GM23248 (cell line): ENCODE measurements at regions not wholly inside any gene's neighbourhood (a gene's known extent, or its start where the extent isn't known, plus 50 kb on each side); places are given as distances from the start of the nearest gene placed in this dataset.

Experiments used
- DNase-seq: peaks from one replicate; pipeline ENCODE4 v3.0.0-alpha.2; 2015
- H2AFZ ChIP-seq: fragments of 200-600 bp; sonication (generic); 2 replicates; pipeline ENCODE4 v1.6.1; 2016; ENCODE audit warnings: antibody characterized with exemption
- H3F3A ChIP-seq: fragments of 200-600 bp; sonication (generic); 2 replicates; pipeline ENCODE4 v1.6.1; 2016; ENCODE audit warnings: mild to moderate bottlenecking, antibody characterized with exemption, mixed run types; ENCODE audit not compliant: insufficient read depth
- H3K27ac ChIP-seq: fragments of 200-600 bp; sonication (generic); 2 replicates; pipeline ENCODE4 v1.5.1; 2016; ENCODE audit warnings: mild to moderate bottlenecking
- H3K27me3 ChIP-seq: fragments of 200-600 bp; sonication (generic); replicated peaks from 2 replicates; pipeline ENCODE4 v1.6.1; 2016; ENCODE audit warnings: mild to moderate bottlenecking; ENCODE audit not compliant: insufficient read depth
- H3K36me3 ChIP-seq: fragments of 200-600 bp; sonication (generic); 2 replicates; pipeline ENCODE4 v1.6.1; 2016; ENCODE audit warnings: low read depth, mild to moderate bottlenecking
- H3K4me1 ChIP-seq: fragments of 200-600 bp; sonication (generic); 2 replicates; pipeline ENCODE4 v1.6.1; 2016; ENCODE audit warnings: mild to moderate bottlenecking; ENCODE audit not compliant: insufficient read depth
- H3K4me2 ChIP-seq: fragments of 200-600 bp; sonication (generic); one replicate; pipeline ENCODE4 v1.6.1; 2016; ENCODE audit warnings: mild to moderate bottlenecking; ENCODE audit not compliant: unreplicated experiment
- H3K4me3 ChIP-seq: fragments of 200-600 bp; sonication (generic); 2 replicates; pipeline ENCODE4 v1.5.1; 2016; ENCODE audit warnings: mild to moderate bottlenecking
- H3K79me2 ChIP-seq: fragments of 200-600 bp; sonication (generic); 2 replicates; pipeline ENCODE4 v1.6.1; 2016; ENCODE audit warnings: mild to moderate bottlenecking; ENCODE audit not compliant: insufficient read depth
- H3K9ac ChIP-seq: fragments of 200-600 bp; sonication (generic); 2 replicates; pipeline ENCODE4 v1.6.1; 2016; ENCODE audit warnings: mild to moderate bottlenecking
- H3K9me2 ChIP-seq: fragments of 200-600 bp; sonication (generic); 2 replicates; pipeline ENCODE4 v1.6.1; 2016; ENCODE audit warnings: mixed run types, mild to moderate bottlenecking, moderate library complexity; ENCODE audit not compliant: insufficient read depth
- H3K9me3 ChIP-seq: fragments of 200-600 bp; sonication (generic); one replicate; pipeline ENCODE4 v1.6.1; 2017; ENCODE audit warnings: low read depth
- H4K20me1 ChIP-seq: fragments of 200-600 bp; sonication (generic); 2 replicates; pipeline ENCODE4 v1.6.0; 2016; ENCODE audit not compliant: insufficient read depth
- EZH2 ChIP-seq: fragments of 200-600 bp; sonication (generic); IDR thresholded peaks from 2 replicates; pipeline ENCODE4 v1.6.1; 2018; ENCODE audit warnings: antibody characterized with exemption, mild to moderate bottlenecking; ENCODE audit not compliant: insufficient read depth, poor library complexity, severe bottlenecking
- EZH2phosphoT487 ChIP-seq: fragments of 200-600 bp; sonication (generic); IDR thresholded peaks from 2 replicates; pipeline ENCODE4 v1.6.1; 2018; ENCODE audit warnings: antibody characterized with exemption, moderate library complexity, mild to moderate bottlenecking, low read depth; ENCODE audit not compliant: insufficient read depth
- WGBS, 2 experiments: methylation state at CpG; one replicate each; pipeline ENCODE4 v1.1.6; 2015 to 2017; ENCODE audit warnings: low lambda C conversion rate in 2 of 2, low coverage in 1 of 2; ENCODE audit errors: missing lambda C conversion rate in 2 of 2; 5-methylcytosine and 5-hydroxymethylcytosine counted together
- in situ Hi-C: fragments of 300-500 bp; cut with MboI; formaldehyde crosslinking; loops from 2 replicates; pipeline ENCODE4 v1.15.0; 2020

- Histone ChIP-seq H2AFZ (no peak overlapping the region), H3K27me3 (no peaks in the 10 kb centered on the region), H3K36me3 (no peaks in the 10 kb centered on the region), H3K27ac (no peak overlapping the region), H3K4me1 (peaks cover 7% of the 10 kb centered on the region; the same call in 1 of the 2 replicates), H4K20me1 (no peaks in the 10 kb centered on the region), H3K79me2 (no peaks in the 10 kb centered on the region), H3K9me3 (no peaks in the 10 kb centered on the region), H3K9me2 (no peaks in the 10 kb centered on the region), H3F3A (no peaks in the 10 kb centered on the region), H3K9ac (no peak overlapping the region), H3K4me3 (no peak overlapping the region), H3K4me2 (no peak overlapping the region)
- DNase-seq: no peak
- in situ Hi-C loops: no loop called here
- TF ChIP-seq EZH2phosphoT487: no peak
- TF ChIP-seq EZH2: no peak
These were observed 452.9 kb downstream of the TMEM135 start for GRCh38 chr11:87490671-87491070.

DNA sequence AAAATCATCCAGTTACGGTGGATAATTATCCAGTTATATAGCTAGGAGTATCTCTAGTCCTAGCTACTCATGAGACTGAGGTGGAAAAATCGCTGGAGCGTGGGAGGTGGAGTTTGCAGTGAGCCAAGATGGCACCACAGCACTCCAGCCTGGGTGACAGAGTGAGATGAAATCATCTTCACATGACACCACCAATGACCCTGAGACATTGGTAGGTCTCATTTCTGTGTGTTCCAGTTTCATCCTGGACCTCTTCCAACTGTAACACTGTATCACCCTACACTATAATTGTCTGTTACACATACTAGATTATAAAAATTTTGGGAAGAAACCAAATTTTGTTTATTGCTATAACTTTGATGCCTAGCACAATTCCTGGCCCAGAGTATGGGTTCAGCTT is 446.8 kb downstream of the TMEM135 start:
- H3K4me3 ChIP-seq: no peak overlapping the region
- H3K27ac ChIP-seq: no peak overlapping the region
- H4K20me1 ChIP-seq: no peaks in the 10 kb centered on the region
- no peak overlapping the region for H2AFZ ChIP-seq
- DNase-seq: no peak
- in situ Hi-C loops: no loop called here
- H3K9me3 ChIP-seq: no peaks in the 10 kb centered on the region
- no peak overlapping the region for H3K9ac ChIP-seq
- TF ChIP-seq EZH2 (no peak), EZH2phosphoT487 (no peak)
- H3K9me2 ChIP-seq: no peaks in the 10 kb centered on the region
- 83 to 89% methylated on average over 3 of the region's 3 CpGs for WGBS, 2 experiments
- no peaks in the 10 kb centered on the region for H3F3A ChIP-seq
- no peaks in the 10 kb centered on the region for H3K36me3 ChIP-seq
- no peak overlapping the region for H3K4me2 ChIP-seq
- H3K27me3 ChIP-seq: no peaks in the 10 kb centered on the region
- H3K79me2 ChIP-seq: no peaks in the 10 kb centered on the region
- no peaks in the 10 kb centered on the region for H3K4me1 ChIP-seq

- TF ChIP-seq EZH2phosphoT487: no peak
- no peak for TF ChIP-seq EZH2
- Histone ChIP-seq H3K36me3 (no peaks in the 10 kb centered on the region), H3F3A (peaks cover 16% of the 10 kb centered on the region), H3K27me3 (no peaks in the 10 kb centered on the region), H3K4me3 (no peak overlapping the region), H2AFZ (no peak overlapping the region), H3K9me2 (no peaks in the 10 kb centered on the region), H3K27ac (no peak overlapping the region), H4K20me1 (no peaks in the 10 kb centered on the region), H3K4me2 (no peak overlapping the region), H3K4me1 (peaks cover 18% of the 10 kb centered on the region), H3K79me2 (no peaks in the 10 kb centered on the region), H3K9me3 (no peaks in the 10 kb centered on the region), H3K9ac (no peak overlapping the region)
- WGBS, 2 experiments: 29 to 36% methylated on average over 2 of the region's 2 CpGs
- DNase-seq: no peak
- in situ Hi-C loops: no loop called here
These were observed 439.6 kb downstream of the TMEM135 start for GRCh38 chr11:87477321-87477720.

- Histone ChIP-seq H4K20me1 (no peaks in the 10 kb centered on the region), H3K27ac (peak overlapping the region; percentile 56), H3K9me2 (no peaks in the 10 kb centered on the region), H3K27me3 (no peaks in the 10 kb centered on the region), H3K4me3 (no peak overlapping the region), H3F3A (peaks cover 25% of the 10 kb centered on the region), H3K36me3 (no peaks in the 10 kb centered on the region), H3K9me3 (no peaks in the 10 kb centered on the region), H2AFZ (no peak overlapping the region), H3K79me2 (no peaks in the 10 kb centered on the region), H3K4me1 (peaks cover 27% of the 10 kb centered on the region), H3K4me2 (peak overlapping the region; percentile 41), H3K9ac (no peak overlapping the region)
- WGBS, 2 experiments: 17 to 27% methylated on average over 1 of the region's 1 CpG
- peak; percentile 93 for DNase-seq
- TF ChIP-seq EZH2 (no peak), EZH2phosphoT487 (no peak)
- in situ Hi-C loops: loop anchor here (25.0 kb wide), 2 partner anchors 539 to 1064 kb away; no protein-coding TSS in a partner anchor
These were observed 435.4 kb downstream of the TMEM135 start for GRCh38 chr11:87473174-87473573.

GRCh38 chr11:87466223-87466622 is 428.5 kb downstream of the TMEM135 start:
- no peak for TF ChIP-seq EZH2phosphoT487
- TF ChIP-seq EZH2: no peak
- peaks cover 11% of the 10 kb centered on the region for H3K4me1 ChIP-seq
- H4K20me1 ChIP-seq: no peaks in the 10 kb centered on the region
- H3F3A ChIP-seq: 0 out of 2 replicates have a peak, but pooled peaks cover 7% of the 10 kb centered on the region
- H3K4me2 ChIP-seq: no peak overlapping the region
- in situ Hi-C loops: loop anchor here (25.0 kb wide), 2 partner anchors 546 to 1071 kb away; no protein-coding TSS in a partner anchor
- peak overlapping the region; percentile 28; the same call in 1 of the 2 replicates for H2AFZ ChIP-seq
- H3K27me3 ChIP-seq: no peaks in the 10 kb centered on the region
- 0 out of 2 replicates have a peak overlapping the region, but pooled peaks have one; percentile 26 for H3K27ac ChIP-seq
- WGBS, 2 experiments: 4 to 9% methylated on average over 2 of the region's 2 CpGs
- no peak overlapping the region for H3K9ac ChIP-seq
- DNase-seq: peak; percentile 73
- no peaks in the 10 kb centered on the region for H3K9me2 ChIP-seq
- H3K4me3 ChIP-seq: no peak overlapping the region
- no peaks in the 10 kb centered on the region for H3K79me2 ChIP-seq
- H3K36me3 ChIP-seq: no peaks in the 10 kb centered on the region
- no peaks in the 10 kb centered on the region for H3K9me3 ChIP-seq
